Right forelimb (tissue), 1 donor: ENCODE measurements at regions not wholly inside any gene's neighbourhood (a gene's known extent, or its start where the extent isn't known, plus 50 kb on each side); places are given as distances from the start of the nearest gene placed in this dataset.

Experiments used
- DNase-seq: peaks from one replicate; pipeline ENCODE4 v3.0.0-alpha.2; 2018

- no peak for DNase-seq
Observed at GRCh38 chr3:79542-79941, 117.0 kb upstream of the CHL1 start.

GRCh38 chr3:82508-82907, 114.1 kb upstream of the CHL1 start:
- DNase-seq: no peak

DNA sequence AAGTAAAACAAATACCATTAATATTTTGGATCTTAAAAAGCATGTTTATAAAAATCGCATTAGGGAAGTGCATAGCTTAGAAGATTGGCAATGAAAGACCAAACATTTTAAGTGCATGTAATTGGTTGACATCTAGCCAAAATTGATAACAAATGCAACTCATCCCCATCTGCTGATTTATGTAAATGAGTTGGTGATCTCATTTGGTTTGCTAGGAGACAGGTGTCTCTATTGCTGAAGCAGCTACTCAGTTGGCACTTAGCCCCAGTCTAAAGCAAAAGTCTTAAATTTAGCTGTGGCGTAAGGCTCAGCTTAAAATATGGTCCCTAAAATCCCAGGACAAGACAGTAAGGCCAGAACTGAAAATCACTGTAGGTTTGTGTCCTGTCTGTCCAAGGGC, 113.5 kb upstream of the CHL1 start:
- DNase-seq: no peak

- no peak for DNase-seq
Observed at GRCh38 chr3:85180-85579, 111.4 kb upstream of the CHL1 start.

DNA sequence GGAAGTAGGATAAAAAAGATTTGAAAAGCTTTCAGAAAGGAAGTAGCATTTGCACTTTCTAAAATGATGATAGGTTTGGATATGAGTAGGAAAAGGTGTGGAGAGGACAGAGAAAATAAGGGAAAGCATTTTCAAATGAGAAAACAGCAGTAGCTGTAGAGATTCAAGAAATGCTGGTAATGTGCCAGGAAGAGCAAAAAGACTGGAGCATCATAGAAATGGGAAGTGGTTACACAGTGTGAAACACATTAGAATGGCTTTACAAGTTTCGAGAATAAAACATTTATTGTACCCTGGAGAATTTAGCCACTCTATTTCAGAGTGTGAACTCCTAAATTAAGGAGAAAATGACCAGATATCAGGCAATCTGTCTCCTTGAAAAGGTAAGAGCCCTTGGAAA, 108.3 kb upstream of the CHL1 start:
- DNase-seq: no peak

DNA sequence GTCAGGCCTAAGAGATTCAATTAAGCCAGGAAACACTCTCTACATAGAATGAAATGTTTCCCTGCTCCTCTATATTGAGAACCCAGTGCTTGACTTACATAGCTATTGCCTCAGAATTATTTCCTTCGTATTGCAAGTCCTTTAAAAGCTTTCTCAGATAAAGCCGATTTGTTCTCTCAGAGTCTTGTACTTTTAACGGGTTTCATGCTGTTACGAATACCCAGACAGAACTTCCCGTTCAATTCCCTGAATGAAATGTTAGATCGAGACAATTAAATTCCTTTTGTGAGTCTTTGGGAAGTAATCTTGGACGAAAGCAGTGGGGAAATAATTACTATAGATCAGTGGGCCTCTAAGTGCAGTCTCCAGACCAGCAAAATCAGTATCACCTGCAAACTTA, 102.8 kb upstream of the CHL1 start:
- no peak for DNase-seq

DNA sequence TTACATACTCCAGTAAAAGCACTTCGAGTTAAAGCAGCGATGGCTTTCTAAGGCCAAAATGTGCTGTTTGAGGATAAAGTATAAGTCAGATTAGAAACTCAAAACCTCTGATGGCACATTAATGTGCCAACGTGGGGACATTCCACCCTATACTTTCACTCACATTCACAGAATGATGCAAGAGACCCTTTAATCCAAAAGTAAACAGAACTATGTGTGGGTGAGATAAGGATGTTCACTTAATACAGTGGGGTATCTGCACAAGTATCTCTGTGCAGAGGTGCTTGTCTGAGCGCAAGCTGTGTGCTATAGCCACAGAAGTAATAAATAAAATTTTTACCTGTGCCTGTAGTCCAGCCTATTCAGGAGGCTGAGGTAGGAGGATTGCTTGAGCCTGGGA, 100.3 kb upstream of the CHL1 start:
- DNase-seq: no peak

DNA sequence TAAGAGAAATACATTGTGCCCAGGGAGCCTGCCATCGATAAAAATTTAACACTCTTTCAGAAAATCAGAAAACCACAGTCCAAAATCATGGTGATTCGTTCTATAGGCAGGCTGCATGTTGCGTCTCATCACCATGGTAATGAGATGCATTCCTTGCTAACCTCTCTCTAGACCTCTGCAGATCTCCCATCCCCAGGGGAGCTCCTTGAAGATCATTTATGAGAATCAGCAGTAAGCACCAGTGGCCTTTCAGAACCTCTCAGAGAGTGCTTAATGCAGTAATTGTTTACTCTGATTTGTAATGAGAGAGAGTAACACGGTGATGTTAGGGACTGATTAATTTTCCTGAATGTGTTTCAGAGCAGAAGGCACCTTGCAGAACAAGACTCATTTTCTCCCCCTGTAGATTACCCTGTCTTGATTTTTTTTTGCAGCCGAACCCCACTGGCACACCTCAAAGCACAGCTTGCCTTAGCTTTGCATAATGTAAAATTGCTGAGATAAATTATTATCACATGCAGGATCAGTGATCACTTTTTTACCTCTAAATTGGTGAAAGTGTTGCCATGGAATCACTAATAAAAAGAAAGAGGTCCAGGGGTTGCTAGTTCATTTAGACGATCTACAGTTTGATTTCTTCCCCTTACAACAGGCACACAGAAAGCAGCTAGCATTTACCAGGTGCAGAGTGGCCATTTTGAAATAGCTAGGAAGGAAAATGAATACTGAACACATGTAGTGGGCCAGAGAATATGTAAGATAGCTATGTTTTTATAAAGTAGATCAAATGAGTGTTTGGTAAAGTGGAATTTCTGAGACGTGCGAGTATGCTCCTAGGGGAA, 98.9 kb upstream of the CHL1 start:
- no peak for DNase-seq

- DNase-seq: no peak
Observed at GRCh38 chr3:98259-98654, 98.3 kb upstream of the CHL1 start.

DNA sequence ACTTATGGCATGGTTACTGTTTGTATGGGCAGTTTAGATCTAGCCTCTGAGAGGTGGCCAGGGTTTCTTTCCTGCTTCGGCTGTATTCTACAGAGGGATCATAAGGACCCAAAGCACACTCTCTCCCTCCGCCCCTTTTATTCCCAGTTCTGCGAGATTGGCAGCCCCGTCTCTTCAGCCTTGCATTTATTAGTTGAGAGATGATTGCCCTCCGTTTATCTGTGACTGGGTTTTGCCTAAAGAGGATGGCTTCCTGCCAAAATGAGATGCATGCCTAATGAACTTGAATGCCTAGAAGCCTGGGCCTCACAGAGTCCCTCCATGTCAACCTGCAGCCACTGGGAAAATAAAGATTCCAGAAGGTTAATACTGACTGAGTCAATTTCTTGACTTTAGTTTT, 97.1 kb upstream of the CHL1 start:
- no peak for DNase-seq

- no peak for DNase-seq
Observed at GRCh38 chr3:102484-102883, 94.1 kb upstream of the CHL1 start.

DNA sequence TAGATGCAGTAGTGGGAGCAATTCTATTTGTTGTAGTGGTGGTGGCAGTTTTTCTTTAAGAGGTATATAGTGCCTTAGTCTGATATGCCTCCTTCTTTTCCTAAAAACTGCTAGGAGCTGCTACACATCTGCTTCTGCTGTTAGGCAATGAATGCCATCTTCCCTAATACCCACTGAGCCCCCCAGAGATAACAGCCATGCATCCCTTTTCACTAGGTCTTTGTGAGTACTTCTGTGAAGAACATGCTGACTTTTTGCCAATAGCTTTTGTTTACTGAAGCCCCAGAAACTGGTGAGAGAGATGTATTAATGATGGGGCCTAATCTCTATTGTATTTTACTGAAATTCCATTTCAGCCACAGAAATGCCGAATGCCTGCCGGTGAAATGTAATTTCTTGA, 92.6 kb upstream of the CHL1 start:
- no peak for DNase-seq

- DNase-seq: no peak
Observed at GRCh38 chr3:105585-105984, 91.0 kb upstream of the CHL1 start.

DNA sequence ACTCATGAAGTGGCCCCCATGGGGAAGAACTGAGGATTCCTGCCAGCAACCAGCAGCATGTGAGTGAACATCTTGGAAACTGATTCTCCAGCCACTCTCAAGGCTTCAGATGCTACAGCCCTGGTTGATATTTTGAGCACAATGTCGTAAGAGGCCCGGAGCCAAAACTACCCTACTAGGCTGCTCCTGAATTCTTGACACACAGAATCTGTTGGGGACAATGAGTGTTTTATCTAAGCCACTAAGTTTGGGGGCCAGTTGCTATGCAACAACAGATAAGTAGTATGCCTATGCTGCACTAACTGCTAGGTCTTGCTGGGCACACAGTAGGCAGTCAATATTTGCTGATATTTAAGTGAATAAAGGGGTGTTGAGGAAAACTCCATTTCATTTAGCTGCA, 89.9 kb upstream of the CHL1 start:
- DNase-seq: no peak

- no peak for DNase-seq
Observed at GRCh38 chr3:111143-112069, 85.2 kb upstream of the CHL1 start.

DNA sequence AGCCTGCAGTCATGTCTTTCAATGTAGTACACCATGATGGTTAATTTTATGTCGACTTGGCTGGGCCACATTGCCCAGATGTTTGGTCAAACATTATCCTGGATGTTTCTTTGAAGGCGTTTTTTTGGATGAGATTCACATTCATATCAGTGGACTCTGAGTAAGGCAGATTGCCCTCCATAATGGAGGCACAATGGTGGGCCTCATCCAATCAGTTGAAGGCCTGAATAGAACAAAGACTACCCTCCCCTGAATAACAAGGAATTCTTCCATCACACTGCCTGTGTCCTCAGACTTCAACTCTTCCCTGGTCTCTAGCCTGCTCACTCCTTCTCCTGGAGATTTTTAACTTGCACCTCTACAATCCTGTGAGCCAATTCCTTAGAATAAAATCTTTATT, 83.8 kb upstream of the CHL1 start:
- no peak for DNase-seq

DNA sequence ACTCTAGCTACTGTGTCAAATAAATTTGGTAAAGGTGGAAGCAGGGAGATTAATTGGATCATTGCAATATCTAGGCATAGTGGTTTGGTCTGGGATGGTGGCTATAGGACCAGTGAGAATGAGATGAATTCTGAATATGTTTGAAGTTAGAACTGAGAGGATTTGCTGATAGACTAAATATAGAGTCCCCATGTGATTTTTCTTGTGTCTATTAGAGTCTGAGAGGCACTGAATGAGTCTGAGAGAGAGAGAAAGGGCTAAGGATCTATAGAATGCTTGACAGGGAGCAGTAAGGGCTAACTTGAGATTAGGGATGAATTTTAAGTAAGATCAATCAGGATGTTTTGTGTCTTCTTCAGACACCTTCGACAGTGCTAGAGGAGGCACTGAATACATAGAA, 77.9 kb upstream of the CHL1 start:
- no peak for DNase-seq

DNA sequence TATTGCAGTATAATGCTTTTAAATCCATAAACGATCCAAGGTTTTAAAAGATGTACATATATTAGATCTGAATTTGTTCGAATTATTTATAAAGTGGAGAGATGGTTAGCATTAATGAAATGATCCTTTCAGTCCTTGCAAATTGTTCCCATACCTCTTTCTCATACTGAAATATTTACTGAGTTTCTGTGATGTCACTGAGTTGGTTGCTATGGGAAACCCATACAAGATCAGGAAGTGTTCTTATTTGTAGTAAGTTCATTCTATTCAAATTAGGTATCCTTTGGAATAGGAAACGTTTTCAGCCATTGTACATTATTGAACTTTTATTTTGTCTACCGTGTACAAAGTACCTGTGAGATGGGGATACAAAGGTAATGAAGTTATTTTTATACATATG, 73.2 kb upstream of the CHL1 start:
- no peak for DNase-seq

- DNase-seq: no peak
Observed at GRCh38 chr3:124557-125179, 71.9 kb upstream of the CHL1 start.

GRCh38 chr3:128515-129172, 67.9 kb upstream of the CHL1 start:
- no peak for DNase-seq

GRCh38 chr3:131151-131888, 65.2 kb upstream of the CHL1 start:
- DNase-seq: no peak

GRCh38 chr3:132378-132777, 64.2 kb upstream of the CHL1 start:
- DNase-seq: no peak
